GM21529 (cell line): ENCODE measurements at regions not wholly inside any gene's neighbourhood (a gene's known extent, or its start where the extent isn't known, plus 50 kb on each side); places are given as distances from the start of the nearest gene placed in this dataset.
"Not testable (repeated sequence)": the region's sequence is repeated elsewhere in the genome, so short reads cannot be mapped to it uniquely, and the experiment has no call there.

Experiments used
- ATAC-seq: cut with Tn5 transposase; IDR thresholded peaks from one replicate; pipeline ENCODE4 v1.9.1; 2021; ENCODE audit not compliant: unreplicated experiment

GRCh38 chr7:119065966-119066365, 841.5 kb downstream of the ANKRD7 start:
- ATAC-seq = no peak

- ATAC-seq = no peak
Observed at GRCh38 chr7:119086026-119086425, 861.5 kb downstream of the ANKRD7 start.

- ATAC-seq = no peak
Observed at GRCh38 chr7:119090851-119091250, 866.3 kb downstream of the ANKRD7 start.

DNA sequence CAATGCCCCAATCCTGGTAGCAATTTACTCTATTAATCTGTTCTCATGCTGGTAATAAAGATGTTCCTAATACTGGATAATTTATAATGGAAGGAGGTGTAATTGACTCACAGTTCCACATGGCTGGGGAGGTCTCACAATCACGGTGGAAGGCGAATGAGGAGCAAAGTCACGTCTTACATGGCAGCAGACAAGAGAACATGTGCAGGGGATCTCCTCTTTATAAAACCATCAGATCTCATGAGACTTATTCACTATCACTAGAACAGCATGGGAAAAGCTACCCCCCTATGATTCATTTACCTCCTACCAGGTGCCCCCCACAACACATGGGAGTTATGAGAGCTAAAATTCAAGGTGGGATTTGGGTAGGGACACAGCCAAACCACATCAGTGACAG, 872.2 kb downstream of the ANKRD7 start:
- no peak for ATAC-seq

GRCh38 chr7:119100611-119101258, 876.2 kb downstream of the ANKRD7 start:
- not testable (repeated sequence) for ATAC-seq

GRCh38 chr7:119102291-119102690, 877.8 kb downstream of the ANKRD7 start:
- ATAC-seq = no peak

GRCh38 chr7:119105381-119105780, 880.9 kb downstream of the ANKRD7 start:
- no peak for ATAC-seq

- no peak for ATAC-seq
Observed at GRCh38 chr7:119123326-119123725, 898.8 kb downstream of the ANKRD7 start.

DNA sequence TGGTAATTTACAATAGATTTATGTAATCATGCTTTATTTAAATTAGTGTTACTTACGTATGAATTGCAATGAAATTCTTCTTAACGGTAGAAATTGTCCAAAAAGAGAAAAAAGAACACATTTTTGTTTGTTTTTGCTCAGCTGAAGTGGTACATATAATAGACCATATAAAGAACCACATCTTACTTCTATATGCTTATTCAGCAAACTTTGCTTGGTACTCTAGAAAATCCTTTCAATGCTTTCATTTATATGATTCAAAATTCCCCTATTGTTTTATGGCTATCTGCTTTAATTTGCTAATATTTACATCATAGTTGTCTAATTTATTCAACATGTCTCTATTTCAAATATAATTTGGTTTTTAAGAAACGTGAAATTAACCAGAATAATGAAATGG, 903.2 kb downstream of the ANKRD7 start:
- no peak for ATAC-seq

GRCh38 chr7:119132436-119132835, 907.9 kb downstream of the ANKRD7 start:
- no peak for ATAC-seq

DNA sequence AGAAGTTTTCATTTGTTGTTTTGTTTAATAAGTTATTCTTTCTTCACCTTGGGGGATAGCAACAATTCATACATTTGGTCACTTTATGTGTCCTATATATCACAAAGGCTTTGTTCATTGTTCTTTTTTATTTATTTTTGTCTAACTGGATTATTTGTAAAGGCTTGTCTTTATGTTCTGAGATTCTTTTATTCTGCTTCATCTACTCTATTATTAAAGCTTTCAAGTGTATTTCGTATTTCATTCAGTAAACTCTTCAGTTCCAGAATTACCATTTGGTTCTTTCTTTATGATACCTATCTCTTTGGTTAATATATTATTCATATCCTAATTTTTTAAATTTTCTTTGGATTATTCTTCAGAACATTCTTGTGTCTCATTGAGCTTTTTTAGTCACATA, 942.9 kb downstream of the ANKRD7 start:
- no peak for ATAC-seq

- no peak for ATAC-seq
Observed at GRCh38 chr7:119172043-119172442, 947.5 kb downstream of the ANKRD7 start.

DNA sequence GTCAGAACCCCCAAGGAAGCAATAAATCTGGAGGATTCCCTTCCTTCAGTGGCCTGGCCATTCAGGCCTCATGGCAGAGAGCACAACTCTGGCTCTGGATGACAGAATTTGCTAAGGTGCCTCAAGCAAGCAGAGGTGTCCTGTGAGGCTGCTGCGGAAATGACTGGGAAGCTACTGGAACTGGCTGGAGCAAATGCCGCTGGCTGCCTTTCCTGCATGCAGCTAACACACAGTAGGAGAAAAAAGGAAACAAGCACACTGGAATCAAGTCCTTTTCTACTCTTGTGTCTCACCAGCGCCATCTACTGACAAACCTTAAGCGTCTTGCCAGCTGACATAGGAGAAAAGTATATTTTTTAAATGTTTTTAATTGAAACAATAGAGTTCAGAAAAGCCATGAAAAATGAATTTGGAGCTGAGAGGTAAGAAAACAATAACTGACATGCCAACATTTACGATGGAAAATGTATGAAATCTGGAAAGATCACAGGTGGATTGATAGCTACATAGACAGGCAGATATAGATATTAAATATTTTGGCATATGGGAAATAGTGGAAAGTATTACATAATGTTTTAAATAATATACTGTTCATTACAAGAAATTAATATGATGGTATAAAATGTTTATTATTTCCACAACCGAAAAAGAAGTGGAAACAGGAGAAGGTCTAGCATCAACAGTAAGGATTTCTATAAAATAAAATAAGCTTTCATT, 951.6 kb downstream of the ANKRD7 start:
- ATAC-seq = peak; percentile 74

DNA sequence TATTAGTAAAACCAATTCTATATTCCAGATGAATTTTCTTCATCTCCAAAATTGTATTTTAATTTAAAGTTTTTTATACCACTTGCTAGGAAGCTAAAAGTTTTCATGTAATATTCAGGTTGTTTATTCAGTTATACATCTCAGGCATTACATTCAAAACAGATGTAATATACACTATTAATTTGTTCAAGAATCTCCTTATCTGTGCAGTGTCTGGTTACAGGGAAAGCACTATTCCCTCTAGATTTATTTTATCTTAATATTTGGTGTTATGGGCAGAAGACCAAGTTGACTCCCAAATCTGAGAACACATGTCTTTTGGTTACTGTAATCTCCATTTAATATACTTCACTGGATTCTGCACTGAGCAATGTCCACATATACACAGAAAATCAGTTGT, 953.4 kb downstream of the ANKRD7 start:
- ATAC-seq = no peak

DNA sequence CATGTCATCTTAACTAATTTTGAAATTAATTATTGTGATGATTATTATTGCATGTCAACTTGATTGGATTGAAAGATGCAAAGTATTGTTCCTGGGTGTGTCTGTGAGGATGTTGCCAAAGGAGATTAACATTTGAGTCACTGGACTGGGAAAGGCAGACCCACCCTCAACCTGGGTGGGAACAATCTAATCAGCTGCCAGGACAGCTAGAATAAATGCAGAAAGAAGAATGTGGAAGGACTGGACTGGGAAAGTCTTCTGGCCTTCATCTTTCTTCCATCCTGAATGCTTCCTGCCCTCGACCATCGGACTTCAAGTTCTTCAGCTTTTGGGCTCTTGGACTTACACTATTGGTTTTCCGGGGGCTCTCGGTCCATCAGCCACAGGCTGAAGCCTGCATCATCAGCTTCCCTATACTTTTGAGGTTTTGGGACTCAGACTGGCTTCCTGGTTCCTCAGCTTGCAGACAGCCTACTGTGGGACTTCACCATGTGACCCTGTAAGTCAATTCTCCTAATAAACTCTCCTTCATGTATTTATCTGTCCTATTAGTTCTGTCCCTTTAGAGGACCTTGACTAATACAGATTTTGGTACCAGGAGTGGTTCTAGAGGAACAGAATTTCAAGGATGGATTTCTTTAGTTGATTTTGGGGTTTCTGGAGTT, 959.8 kb downstream of the ANKRD7 start:
- ATAC-seq = no peak

DNA sequence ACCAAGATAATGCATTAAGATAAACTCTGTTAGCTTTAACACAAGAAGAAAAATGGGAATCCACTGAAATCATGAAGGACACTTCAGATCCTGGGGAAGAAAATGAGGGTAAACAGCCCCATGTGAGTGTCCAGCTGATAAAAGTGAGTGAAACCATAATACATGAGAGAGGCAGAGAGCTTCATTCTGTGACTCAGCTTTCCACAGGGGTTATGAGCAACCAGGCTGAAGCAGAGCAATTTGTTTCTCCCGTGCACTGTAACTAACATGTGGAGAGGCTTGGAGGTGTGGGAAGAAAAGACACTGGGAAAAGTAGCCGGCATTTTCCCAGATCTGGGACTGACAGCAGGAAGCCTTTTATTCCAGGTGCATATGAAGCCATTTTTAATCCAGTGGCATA, 971.7 kb downstream of the ANKRD7 start:
- ATAC-seq = no peak

DNA sequence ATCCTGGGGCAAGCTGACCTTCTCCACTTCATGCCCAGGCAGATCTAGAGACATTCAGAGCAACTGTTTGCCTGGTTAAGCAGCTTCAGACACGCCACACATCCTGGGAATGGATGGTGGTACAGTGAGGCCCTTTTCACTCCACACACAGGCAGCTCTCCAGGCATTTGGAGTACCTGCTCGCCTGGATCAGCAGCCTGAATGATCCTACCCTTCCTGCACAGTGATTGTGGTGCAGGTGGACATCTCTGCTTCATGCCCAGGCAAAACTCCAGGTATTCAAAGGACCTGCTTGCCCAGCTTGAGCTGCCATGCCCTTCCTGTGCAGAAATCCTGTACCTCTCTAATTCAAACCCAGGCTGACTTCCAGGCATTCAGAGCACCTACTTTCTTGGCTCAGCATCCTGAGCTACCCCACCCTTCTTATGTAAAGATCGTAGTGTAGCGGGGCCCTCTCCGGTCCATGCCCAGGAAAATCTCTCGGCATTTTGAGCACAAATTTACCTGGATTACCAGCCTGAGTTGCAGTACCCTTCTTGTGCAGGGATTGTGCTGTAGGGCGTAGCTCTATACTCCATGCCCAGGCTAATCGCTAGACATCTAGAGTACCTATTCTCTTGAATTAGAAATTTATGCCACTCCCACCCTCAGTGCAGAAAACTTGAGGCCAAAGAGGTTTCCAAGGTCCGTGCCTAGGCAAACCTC, 972.8 kb downstream of the ANKRD7 start:
- ATAC-seq = no peak

DNA sequence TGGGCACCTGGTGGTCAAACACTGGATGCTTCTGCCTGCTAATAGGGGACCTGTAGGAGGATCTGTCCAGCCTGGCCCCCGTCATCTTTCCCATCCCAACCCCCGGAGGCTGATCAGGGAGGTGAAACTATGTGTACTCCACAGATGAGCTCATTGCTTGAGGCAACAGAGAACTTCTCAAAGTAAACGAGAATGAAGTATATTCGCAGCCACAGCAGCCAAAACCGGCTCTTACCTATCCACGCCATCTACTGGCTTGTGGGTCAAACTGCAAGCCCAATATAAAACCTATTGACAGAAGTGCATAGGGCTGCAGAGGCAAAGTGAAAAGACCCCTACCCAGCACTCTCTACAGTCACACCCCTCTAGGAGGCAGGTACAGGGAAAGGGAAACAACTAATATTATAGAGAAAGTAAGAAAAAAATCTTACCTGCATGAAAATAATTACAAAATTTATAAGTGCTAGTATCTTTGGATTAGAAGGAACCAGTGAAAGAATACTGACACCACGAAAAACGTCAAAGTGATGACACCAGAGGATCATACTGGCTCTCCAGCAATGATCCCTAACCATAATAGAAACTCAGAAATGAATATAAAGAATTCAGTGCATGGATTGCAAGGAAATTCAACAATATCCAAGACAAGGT, 973.5 kb downstream of the ANKRD7 start:
- ATAC-seq = peak; percentile 95

DNA sequence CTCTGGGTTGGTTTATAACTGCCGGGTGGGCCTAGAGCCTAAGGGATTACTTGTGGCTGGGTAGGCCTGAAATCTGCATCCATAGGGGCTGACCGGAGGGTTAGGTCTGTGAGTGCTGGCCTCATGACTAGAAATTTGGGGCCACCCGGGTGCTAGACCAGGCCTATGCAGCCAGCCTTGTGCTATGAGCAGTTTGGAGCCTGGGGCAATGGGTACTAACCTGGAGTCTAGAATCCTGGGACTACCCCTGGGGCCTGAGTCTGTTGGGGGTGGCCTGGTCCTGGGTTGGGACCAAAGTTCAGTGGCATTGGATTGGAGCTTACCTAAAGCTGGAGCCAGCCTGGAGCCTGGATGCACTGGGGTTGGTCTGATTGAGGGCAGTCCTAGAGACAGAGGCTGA, 995.2 kb downstream of the ANKRD7 start:
- ATAC-seq = no peak

GRCh38 chr7:119223930-119224329, 999.4 kb downstream of the ANKRD7 start:
- ATAC-seq = no peak

DNA sequence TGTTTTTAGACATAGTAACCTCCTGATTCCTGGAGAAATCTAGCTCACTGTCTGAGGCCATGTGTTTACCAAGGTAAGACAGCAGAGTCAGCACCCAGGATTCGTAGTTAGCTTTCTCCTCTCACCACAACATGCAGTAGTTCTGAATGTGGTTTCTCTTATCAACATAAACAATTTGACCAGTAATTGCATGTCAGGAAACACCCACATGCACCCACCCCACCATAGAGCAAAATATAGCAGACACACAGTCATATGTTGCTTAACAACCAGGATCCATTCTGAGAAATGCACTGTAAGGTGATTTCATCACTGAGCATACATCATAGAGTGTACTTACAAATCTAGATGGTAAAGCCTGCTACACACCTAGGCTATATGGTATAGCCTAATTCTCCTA, 1004.0 kb downstream of the ANKRD7 start:
- ATAC-seq = no peak
